Fibroblast of lung (primary cell): ENCODE measurements at regions not wholly inside any gene's neighbourhood (a gene's known extent, or its start where the extent isn't known, plus 50 kb on each side); places are given as distances from the start of the nearest gene placed in this dataset.

Experiments used
- DNase-seq, 2 donors: peaks; one replicate each; pipeline versions ENCODE4 v3.0.0 to v3.0.0-alpha.2; 2010; ENCODE audit warnings: low read depth in 2 of 2
- H2AFZ ChIP-seq: 2 replicates; pipeline ENCODE4 v1.5.1; 2012; ENCODE audit warnings: low read length, control low read depth, inconsistent platforms
- H3K27ac ChIP-seq: 2 replicates; pipeline ENCODE4 v1.5.1; 2011; ENCODE audit warnings: low read length, control low read depth; ENCODE audit not compliant: insufficient read depth
- H3K27me3 ChIP-seq: 2 replicates; pipeline ENCODE4 v1.5.1; 2011; ENCODE audit warnings: mild to moderate bottlenecking, low read length; ENCODE audit not compliant: control insufficient read depth, insufficient read depth
- H3K36me3 ChIP-seq: 2 replicates; pipeline ENCODE4 v1.5.1; 2011; ENCODE audit warnings: low read length; ENCODE audit not compliant: control insufficient read depth, insufficient read depth
- H3K4me1 ChIP-seq: 2 replicates; pipeline ENCODE4 v1.5.1; 2011; ENCODE audit warnings: low read length; ENCODE audit not compliant: control insufficient read depth, insufficient read depth; ENCODE audit errors: extremely low read depth
- H3K4me2 ChIP-seq: 2 replicates; pipeline ENCODE4 v1.5.1; 2011; ENCODE audit warnings: low read length, control low read depth; ENCODE audit not compliant: insufficient read depth; ENCODE audit errors: extremely low read depth
- H3K4me3 ChIP-seq, 4 experiments: fragments of 200-600 bp in 1 of 4; sonication (generic) in 1 of 4; replicated peaks in 1 of 4; 2 replicates each; pipeline ENCODE4 v1.5.1; 2011 to 2016; ENCODE audit warnings: low read length in 4 of 4, low read depth in 3 of 4, mild to moderate bottlenecking in 3 of 4, control low read depth in 2 of 4, inconsistent platforms in 1 of 4, mixed read lengths in 1 of 4; ENCODE audit not compliant: insufficient read depth in 1 of 4; ENCODE audit errors: control extremely low read depth in 1 of 4
- H3K79me2 ChIP-seq: 2 replicates; pipeline ENCODE4 v1.5.1; 2012; ENCODE audit warnings: mild to moderate bottlenecking, low read length, inconsistent platforms; ENCODE audit not compliant: control insufficient read depth, insufficient read depth
- H3K9ac ChIP-seq: 2 replicates; pipeline ENCODE4 v1.5.1; 2011; ENCODE audit warnings: mild to moderate bottlenecking, low read length, control low read depth; ENCODE audit not compliant: insufficient read depth
- H3K9me3 ChIP-seq: 2 replicates; pipeline ENCODE4 v1.5.1; 2012; ENCODE audit warnings: low read depth, low read length; ENCODE audit not compliant: control insufficient read depth, insufficient read depth
- H4K20me1 ChIP-seq: 2 replicates; pipeline ENCODE4 v1.5.1; 2011; ENCODE audit warnings: low read length; ENCODE audit not compliant: control insufficient read depth, insufficient read depth; ENCODE audit errors: extremely low read depth
- CTCF ChIP-seq, 2 donors: IDR thresholded peaks in 1 of 2; conservative IDR thresholded peaks in 1 of 2; 1 replicate in 1 of 2; 2 replicates in 1 of 2; pipeline ENCODE4 v1.5.1; 2011 to 2012; ENCODE audit warnings: low read length in 2 of 2, control low read depth in 1 of 2, inconsistent platforms in 1 of 2, low read depth in 1 of 2, mild to moderate bottlenecking in 1 of 2
- EZH2 ChIP-seq: IDR thresholded peaks from 2 replicates; pipeline ENCODE4 v1.5.1; 2012; ENCODE audit warnings: low read length, control low read depth, mild to moderate bottlenecking; ENCODE audit errors: missing control alignments

- Histone ChIP-seq H3K4me2 (no peak overlapping the region), H2AFZ (no peak overlapping the region), H3K79me2 (no peaks in the 10 kb centered on the region), H4K20me1 (no peaks in the 10 kb centered on the region), H3K4me1 (no peaks in the 10 kb centered on the region), H3K4me3 (no peak overlapping the region), H3K9me3 (no peaks in the 10 kb centered on the region), H3K27me3 (no peaks in the 10 kb centered on the region), H3K27ac (no peak overlapping the region), H3K36me3 (no peaks in the 10 kb centered on the region), H3K9ac (no peak overlapping the region)
- no peak for DNase-seq
- TF ChIP-seq CTCF (conservative IDR thresholded peaks at IDR 0.05 in 1 of 2, IDR thresholded peaks at IDR 0.05 in 1 of 2; ENCODE audit: low read depth in 1 of 2, low read length in 2 of 2) (no peak), EZH2 (no peak)
Measured at GRCh38 chr9:135015565-135015964, 71.9 kb upstream of the OLFM1 start.

GRCh38 chr9:135016037-135016640 lies 71.3 kb upstream of the OLFM1 start:
- no peaks in the 10 kb centered on the region for H3K27me3 ChIP-seq
- no peak for TF ChIP-seq CTCF (conservative IDR thresholded peaks at IDR 0.05 in 1 of 2, IDR thresholded peaks at IDR 0.05 in 1 of 2; ENCODE audit: low read depth in 1 of 2, low read length in 2 of 2)
- TF ChIP-seq EZH2, result no peak
- no peaks in the 10 kb centered on the region for H3K36me3 ChIP-seq
- H3K9me3 ChIP-seq, result no peaks in the 10 kb centered on the region
- H3K9ac ChIP-seq, result no peak overlapping the region
- no peaks in the 10 kb centered on the region for H4K20me1 ChIP-seq
- no peak overlapping the region for H3K4me3 ChIP-seq
- no peak overlapping the region for H3K27ac ChIP-seq
- no peaks in the 10 kb centered on the region for H3K79me2 ChIP-seq
- H3K4me1 ChIP-seq, result no peaks in the 10 kb centered on the region
- no peak overlapping the region for H2AFZ ChIP-seq
- no peak overlapping the region for H3K4me2 ChIP-seq
- DNase-seq, result no peak

- H3K9ac ChIP-seq, result no peak overlapping the region
- H2AFZ ChIP-seq, result no peak overlapping the region
- no peak overlapping the region for H3K4me2 ChIP-seq
- no peaks in the 10 kb centered on the region for H3K9me3 ChIP-seq
- no peak for DNase-seq
- H3K79me2 ChIP-seq, result no peaks in the 10 kb centered on the region
- TF ChIP-seq CTCF (conservative IDR thresholded peaks at IDR 0.05 in 1 of 2, IDR thresholded peaks at IDR 0.05 in 1 of 2; ENCODE audit: low read depth in 1 of 2, low read length in 2 of 2), result no peak
- TF ChIP-seq EZH2, result no peak
- H3K27me3 ChIP-seq, result no peaks in the 10 kb centered on the region
- H3K27ac ChIP-seq, result no peak overlapping the region
- no peaks in the 10 kb centered on the region for H3K4me1 ChIP-seq
- H4K20me1 ChIP-seq, result no peaks in the 10 kb centered on the region
- no peak overlapping the region for H3K4me3 ChIP-seq
- H3K36me3 ChIP-seq, result no peaks in the 10 kb centered on the region
Measured at GRCh38 chr9:135016876-135017275, 70.6 kb upstream of the OLFM1 start.
